GM21737 (cell line): ENCODE measurements at regions not wholly inside any gene's neighbourhood (a gene's known extent, or its start where the extent isn't known, plus 50 kb on each side); places are given as distances from the start of the nearest gene placed in this dataset.

ENCODE experiments used
- ATAC-seq: cut with Tn5 transposase; IDR thresholded peaks from one replicate; pipeline ENCODE4 v1.9.1; 2021; ENCODE audit warnings: mild to moderate bottlenecking, moderate library complexity; ENCODE audit not compliant: unreplicated experiment

DNA sequence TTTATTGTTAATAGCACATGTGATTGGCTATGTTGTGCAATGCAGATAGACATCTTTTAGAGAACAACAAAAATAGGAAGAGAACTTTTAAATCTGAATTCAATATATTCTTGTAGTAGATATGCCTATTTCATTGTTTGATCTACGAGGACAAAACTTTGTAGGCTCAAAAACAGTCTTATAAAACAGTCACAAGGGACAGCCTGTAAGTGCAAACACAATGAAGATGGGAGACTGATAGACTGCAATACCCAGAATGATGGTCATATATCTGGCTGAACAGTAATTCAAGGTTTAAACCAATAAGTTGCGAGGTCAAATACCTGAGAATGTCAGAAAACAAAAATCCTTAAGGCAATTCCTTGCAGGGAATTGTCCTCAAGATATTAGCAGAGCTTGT is 1342.9 kb upstream of the ADGRB3 start:
- ATAC-seq = no peak

DNA sequence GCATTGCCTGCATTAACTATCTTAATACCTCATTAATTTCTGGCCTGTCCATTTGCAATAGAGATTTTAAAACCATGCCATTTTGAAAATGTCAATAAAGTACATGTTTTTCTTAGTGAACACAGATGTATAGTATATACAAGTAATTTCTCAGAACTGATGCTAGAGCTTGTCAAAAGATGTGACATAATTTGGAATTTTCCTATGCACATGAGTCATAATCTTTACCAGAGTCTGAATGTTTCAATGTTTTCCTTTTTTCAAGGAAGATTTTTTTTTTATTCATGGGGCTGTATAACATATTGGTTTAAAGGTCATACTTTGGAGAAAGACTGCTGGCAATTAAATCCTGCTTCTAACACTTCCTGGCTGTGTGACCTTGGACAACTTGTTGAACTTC is 1347.5 kb upstream of the ADGRB3 start:
- ATAC-seq = no peak

DNA sequence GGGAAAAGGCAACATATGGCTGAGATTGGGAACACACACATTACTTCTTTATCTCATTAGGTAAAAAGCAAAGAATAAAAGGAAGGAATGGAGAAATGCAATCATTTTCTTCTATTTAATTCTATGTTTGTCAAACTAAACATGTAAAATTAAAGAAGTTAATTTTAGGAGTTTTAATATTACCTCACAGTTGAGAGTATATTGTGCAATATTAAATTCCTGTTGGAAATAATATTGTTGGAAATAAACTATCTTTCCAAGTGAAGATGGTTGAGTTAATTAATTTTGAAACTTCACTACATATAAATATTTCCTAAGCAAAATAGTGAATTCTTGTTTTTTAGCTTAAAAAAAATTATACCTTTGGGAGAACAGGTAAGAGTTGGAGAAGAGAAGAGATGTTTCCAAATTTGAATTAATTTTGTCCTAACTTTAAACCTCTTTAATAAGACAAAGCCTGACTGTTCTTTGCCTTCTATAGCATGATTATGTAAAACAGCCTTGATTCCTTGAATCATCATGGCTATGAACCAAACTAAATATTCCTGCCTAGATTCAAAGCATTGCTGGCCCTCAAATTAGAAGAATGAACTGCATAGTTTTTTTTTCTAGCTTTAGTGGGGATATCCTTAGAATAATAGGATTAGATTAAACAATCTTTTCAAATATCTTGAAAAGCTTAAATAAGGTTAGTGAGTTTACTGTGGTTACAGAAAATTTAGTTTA is 1349.1 kb upstream of the ADGRB3 start:
- no peak for ATAC-seq

DNA sequence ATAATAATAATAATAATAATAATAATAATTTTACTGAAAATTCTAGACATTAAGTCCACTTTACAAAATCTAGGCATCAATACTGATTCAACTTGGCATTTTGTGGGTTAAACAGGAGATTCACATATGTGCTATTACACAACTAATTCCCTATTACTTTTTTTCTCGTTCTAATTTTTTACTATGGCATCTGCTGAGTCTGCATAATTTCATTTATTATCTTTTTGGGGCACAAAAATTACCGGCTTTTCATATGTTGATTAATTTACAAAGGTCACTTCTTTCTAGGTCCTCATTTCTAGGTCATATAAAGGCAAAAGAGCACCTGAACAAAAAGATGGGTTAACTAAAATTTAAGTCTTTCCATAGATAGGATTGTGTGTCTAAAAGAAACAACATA is 1357.8 kb upstream of the ADGRB3 start:
- no peak for ATAC-seq

DNA sequence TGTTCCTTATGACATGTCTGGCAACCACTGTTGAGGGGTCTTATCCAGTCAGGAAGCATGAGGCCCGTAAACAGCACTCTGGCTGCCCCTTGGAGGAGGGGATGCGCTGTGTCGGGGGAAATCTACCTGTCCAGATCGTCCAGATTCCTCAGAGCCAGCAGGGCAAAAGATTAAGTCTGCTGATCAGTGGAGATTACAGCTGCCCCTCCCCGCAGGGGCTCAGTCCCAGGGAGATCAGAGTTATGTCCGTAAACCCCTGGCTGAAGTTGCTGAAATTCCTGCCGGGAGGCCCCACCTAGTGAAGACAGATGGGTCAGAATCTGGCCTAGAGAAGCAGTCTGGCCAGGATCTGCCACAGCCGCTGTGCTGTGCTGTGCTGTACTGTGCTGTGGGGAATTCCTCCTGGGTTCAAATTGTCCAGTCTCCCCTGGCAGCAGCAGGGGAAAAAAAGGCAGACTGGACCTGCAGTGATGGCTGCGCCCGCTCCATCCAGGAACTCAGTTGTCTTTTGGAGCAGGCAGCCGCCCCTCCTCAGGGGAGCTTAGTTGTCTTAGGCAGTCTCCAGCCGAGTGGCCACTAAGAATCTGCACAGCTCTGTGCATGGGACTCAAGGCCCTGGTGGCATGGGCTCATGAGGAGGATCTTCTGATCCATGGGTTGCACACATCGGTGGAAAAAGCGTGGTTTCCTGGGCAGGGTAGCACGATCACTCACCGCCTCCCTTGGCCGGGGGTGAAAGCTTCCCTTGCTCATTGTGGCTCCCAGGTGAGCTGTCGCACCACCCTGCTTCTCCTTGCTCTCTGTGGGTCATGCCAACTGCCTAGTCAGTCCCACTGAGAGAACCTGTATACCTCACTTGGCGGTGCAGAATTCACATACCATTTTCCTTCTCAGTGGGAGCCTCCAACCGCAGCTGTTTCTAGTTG is 1368.8 kb upstream of the ADGRB3 start:
- no peak for ATAC-seq

DNA sequence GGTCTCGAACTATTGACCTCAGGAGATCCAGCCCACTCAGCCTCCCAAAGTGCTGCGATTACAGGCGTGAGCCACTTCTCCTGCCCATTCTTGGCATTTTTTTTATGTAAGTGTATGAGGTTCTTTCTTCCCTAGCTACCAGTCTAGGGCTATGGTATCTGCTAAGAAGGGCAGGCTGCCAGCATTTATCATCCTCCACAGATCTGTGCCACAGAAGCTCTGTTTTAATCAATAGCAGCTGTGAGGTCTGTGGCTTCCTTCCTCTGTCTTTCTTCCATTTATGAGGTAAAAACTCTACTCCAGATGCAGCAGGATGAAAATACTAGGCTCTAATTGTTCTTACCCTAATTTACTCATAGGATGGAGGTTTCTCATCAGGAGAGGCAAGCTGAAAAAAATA is 1382.4 kb upstream of the ADGRB3 start:
- no peak for ATAC-seq

DNA sequence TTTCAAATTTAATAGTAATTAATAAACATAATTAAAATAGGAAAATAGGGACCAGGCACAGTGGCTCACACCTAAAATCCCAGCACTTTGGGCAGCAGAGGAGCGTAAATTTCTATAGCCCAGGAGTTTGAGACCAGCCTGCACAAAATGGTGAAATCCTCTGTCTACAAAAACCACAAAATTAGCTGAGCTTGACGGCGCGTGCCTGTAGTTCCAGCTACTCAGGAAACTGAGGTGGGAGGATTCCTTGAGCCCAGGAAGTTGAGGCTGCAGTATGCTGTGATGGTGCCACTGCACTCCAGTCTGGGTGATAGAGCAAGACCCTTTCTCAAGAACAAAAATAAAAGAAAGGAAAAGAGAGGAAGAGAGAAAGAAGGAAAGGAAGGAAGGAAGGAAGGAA is 1387.0 kb upstream of the ADGRB3 start:
- ATAC-seq = no peak

DNA sequence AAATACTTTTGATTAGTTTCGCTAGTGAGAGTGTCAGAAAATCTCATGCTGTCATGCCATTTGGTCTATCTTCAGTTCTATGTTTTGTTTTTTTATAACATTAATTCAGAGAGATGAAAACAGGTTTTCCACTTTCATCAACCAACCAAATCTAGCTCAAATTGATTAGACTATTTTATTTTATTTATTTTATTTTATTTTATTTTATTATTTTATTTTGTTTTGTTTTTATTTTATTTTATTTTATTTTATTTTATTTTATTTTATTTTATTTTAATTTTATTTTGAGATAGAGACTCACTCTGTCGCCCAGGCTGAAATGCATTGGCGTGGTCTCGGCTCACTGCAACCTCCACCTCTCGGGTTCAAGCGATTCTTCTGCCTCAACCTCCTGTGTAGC is 1391.0 kb upstream of the ADGRB3 start:
- no peak for ATAC-seq

DNA sequence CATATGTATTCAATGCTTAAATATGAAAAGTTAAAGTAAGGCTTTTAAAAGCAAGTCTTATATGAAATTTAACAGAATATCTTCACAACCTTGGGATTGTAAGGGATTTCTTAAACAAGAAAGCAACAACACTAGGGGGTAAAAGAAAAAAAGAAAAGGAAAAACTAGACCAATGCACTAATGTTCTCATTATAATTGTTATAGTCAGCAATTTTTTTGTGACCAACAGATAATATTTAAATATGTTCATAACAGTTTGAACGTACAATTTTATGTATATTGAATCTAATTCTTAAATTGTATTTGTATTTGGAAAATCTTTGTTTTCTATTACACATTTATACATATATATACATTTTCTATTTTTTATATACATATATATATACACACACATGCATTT is 1397.8 kb upstream of the ADGRB3 start:
- no peak for ATAC-seq

DNA sequence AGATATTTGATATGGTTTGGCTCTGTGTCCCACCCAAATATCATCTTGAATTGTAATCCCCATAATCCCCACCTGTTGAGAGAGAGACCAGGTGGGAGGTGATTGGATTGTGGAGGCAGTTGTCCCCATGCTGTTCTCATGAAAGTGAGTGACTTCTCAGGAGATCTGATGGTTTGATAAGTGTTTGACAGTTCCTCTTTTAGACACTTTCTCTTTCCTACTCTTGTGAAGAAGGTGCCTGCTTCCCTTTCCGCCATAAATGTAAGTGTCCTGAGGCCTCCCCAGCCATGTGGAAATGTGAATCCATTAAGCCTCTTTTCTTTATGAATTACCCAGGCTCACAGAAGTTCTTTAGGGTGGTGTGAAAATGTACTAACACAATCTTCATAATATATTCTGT is 1404.0 kb upstream of the ADGRB3 start:
- ATAC-seq = no peak

DNA sequence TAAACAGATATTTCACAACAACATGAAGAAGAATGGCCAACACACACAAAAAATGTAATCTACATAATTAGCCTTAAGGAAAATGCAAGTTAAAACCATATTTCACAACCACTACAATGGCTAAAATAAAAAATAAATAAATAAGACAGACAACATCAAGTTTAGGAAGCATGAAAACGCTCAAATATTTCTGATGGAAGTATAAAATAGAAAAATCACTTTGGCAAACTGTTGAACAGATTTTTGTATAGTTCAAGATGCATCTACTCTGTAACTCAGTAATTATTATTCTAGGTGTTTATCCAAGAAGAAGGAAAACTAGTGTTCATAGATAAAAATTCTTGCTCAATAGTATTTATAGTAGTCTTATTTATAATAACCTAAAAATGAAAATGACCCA is 1410.1 kb upstream of the ADGRB3 start:
- no peak for ATAC-seq

DNA sequence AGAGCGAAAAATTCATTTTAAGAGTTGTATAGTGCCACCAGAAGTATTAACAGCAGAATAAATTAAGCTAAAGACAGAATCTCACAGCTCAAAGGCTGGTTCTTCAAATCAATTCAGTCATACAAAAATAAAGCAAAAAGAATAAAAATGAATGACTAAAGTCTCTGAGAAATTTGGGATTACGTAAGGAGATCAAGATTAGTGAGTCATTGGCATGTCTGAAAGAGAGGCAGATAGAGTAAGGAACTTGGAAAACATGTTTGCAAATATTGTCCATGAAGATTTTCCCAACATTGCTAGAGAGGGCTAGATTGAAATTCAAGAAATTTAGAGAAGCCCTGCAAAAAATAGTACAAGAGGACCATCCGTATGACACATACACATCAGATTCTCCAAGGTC is 1413.9 kb upstream of the ADGRB3 start:
- ATAC-seq = no peak

DNA sequence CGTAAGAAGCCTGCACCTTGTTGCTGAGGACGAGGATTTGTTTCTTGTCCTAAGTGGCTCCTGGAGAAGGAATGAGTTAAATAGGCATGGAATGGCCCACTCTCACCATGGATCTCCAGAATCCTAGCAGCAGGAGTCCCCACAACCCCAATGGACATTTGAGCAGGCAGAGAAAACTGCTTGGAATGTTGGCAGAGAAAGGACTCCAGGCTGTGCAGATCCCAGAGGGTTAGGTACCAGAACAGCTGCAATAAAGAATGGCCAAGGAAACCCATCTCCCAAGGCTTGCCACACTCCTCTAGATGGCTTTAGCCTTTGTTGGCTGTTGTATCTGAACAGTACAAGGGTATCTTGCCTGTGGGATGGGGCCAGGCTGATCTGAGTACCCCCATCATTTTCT is 1415.7 kb upstream of the ADGRB3 start:
- ATAC-seq = no peak

DNA sequence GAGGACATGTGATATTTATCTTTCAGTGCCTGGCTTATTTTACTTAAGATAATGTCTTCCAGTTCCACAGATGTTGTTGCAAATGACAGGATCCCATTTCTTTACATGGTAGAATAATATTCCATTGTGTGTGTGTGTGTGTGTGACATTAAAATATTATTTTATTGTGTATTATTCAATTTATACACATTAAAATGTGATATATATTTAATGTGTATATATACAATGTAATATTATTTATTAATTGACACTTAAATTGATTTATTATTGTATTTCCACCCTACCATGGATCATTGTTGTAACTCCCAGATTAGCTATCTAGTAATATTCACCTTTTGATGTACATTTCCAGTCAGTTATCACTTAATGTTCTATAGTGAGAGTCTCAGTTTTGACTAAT is 1422.5 kb upstream of the ADGRB3 start:
- no peak for ATAC-seq

DNA sequence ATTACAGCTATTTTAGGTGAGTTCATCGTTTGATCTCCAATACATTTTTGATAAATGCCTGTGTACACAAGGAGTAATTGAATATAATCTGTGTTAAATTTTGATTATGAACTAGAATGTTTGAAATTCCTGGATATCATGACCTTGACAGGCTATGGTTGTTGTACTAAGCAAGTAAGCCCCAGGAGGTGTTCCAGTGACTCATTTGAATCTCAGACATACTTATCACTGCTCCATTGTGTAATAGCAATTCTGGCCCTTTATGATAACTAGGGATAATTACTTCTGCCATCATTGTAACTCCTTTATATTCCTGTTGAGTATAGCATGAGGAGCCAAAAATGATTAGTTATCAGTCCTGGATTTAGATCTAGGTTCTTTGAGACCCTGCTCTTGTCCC is 1424.6 kb upstream of the ADGRB3 start:
- no peak for ATAC-seq

DNA sequence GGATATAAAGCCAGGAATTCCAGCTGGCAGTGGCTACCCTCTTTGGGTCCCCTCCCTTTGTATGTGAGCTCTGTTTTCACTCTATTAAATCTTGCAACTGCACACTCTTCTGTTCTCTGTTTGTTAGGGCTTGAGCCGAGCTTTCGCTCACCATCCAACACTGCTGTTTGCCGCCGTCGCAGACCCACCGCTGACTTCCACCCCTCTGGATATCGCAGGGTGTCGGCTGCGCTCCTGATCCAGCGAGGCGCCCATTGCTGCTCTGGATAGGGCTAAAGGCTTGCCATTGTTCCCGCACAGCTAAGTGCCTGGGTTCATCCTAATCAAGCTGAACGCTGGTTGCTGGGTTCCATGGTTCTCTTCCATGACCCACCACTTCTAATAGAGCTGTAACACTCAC is 1433.5 kb upstream of the ADGRB3 start:
- no peak for ATAC-seq

DNA sequence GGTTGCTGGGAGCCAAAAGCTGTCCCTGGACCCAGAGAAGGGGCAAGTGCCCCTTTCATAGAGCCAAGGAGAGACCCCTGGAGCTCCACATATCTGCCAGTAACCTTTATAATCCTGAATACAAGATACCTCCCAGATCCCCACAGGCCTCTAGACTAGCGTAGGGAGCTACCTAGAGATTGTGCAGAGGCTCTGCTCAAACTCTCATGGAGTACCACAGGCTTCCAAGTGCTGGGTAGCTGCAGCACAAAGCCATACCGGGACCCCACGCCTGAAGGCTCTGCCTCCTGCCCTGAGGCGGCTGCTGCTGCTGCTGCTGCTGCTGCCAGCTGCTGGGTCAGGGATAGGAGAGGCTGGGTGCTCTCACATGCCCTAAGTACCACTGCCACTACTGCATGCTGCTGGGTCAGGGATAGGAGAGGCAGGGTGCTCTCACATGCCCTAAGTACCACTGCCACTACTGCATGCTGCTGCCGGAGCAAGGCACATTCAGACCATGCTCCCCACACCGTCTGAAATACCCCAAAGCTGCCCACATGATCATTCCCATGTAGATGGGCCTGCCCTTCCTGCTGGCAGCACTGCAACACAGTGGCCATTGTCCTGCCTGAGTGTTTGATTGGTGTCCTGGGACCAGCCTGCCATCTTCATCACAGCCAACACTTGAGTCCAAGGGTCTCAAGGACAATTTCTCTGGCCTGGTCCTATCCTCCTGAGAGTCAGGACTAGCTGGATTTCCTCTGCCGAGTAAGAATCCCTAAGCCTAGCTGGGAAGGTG is 1434.3 kb upstream of the ADGRB3 start:
- no peak for ATAC-seq

DNA sequence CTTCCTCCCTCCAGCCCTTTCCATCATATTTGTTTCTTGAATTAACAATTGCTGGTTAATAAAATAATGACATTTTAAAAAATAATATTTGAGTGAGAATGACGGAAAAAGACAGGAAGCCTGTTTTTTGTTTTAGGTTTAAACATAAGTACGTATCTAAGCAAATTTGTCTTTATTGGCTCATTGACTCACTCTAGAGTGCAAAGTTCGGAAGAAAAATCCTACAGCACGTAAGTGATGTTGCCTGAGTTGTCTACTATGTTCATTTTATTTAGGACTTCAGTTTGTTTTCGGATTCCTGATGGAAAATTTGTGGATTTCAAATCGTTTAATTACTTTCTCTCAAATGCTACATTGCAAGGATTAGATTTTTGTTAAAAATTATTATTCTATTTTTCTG is 1435.7 kb upstream of the ADGRB3 start:
- no peak for ATAC-seq

DNA sequence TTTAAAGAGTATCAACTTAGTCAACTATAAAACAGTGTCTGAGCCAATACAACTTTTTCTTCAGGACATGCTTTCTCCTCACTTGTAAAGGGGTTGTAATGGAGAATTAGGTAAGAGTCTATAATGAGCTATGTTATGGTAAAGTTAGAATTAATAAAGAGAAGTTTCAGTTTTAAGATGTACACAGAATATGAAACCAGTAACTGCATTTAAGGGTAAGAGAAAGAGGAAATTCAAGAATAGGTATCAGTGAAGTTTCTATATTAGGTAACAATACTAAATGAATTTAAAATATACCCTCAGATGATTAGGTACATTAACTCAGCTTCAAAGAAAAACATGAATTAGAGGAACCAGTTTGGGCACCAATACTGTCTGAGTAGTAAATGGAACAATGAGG is 1444.3 kb upstream of the ADGRB3 start:
- no peak for ATAC-seq

DNA sequence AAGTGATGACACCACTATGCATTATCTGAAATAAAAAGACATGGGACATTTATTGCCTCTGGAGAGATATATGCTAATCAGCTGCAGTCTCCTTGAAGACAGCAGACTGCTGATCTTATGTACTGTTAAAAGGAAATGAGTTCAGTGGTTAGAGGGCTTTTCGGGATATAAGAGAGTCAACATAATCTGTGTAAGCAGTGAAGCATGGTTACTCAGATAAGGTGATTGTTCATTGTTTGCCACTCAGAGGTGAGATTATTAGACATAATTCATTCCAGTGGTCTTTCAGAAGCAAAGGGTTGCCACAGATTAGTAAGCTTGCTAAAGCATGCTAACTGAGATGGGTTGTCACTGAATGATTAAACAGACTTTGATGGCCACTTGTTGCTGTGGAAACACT is 1450.7 kb upstream of the ADGRB3 start:
- no peak for ATAC-seq

DNA sequence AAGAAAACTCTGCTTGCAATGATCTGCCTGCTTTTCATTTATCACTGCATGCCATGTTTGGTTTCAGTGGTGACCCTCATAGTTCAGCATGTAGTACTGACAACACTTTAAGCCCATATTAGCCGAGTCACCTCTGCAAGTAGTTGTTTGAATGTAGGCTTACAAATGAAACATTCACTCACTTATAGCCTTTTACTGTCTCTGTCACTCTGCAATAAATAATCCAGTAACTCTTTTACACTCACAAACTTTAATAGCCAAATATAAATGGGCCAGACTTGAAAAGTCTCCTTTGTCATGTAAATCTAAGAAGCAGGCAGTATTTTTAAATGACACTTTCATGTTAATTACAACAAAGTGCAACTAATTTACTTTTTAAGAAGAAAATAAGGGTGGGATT is 1460.0 kb upstream of the ADGRB3 start:
- ATAC-seq = no peak

DNA sequence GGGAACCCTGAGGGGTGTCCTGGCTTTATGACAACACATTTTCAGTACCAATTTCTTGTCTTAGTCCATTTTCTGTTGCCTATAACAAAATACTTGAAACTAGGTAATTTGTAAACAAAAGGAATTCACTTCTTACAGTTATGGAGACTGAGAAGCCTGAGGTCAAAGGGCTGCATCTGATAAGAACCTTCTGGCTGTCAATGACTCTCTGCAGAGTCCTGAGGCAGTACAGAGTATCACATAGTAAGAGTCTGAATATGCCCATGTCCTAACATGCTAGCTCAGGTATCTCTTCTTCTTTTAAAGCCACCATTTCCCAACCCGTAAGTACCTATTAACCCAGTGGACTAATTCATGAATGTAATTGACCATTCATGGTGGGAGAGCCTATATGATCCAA is 1458.6 kb upstream of the EYS start:
- no peak for ATAC-seq
